Liver (tissue), 8 donors: ENCODE measurements at regions not wholly inside any gene's neighbourhood (a gene's known extent, or its start where the extent isn't known, plus 50 kb on each side); places are given as distances from the start of the nearest gene placed in this dataset.

ENCODE experiments used
- DNase-seq: peaks from one replicate; pipeline ENCODE4 v3.0.0-alpha.2; 2017; ENCODE audit warnings: low spot score
- H3K27ac ChIP-seq, 2 donors: one replicate each; pipeline ENCODE4 v1.7.0; 2013; ENCODE audit warnings: inconsistent platforms in 2 of 2, low read length in 2 of 2, control low read depth in 1 of 2, low read depth in 1 of 2, mild to moderate bottlenecking in 1 of 2
- H3K27me3 ChIP-seq, 4 donors: one replicate each; pipeline versions ENCODE4 v1.6.1 to v1.7.0; 2013; ENCODE audit warnings: low read length in 3 of 4, inconsistent platforms in 1 of 4, mild to moderate bottlenecking in 1 of 4, moderate library complexity in 1 of 4; ENCODE audit not compliant: control insufficient read depth in 4 of 4, insufficient read depth in 4 of 4
- H3K36me3 ChIP-seq, 4 donors: one replicate each; pipeline versions ENCODE4 v1.6.1 to v1.7.0; 2013; ENCODE audit warnings: low read length in 3 of 4, mild to moderate bottlenecking in 3 of 4, low read depth in 1 of 4, moderate library complexity in 1 of 4; ENCODE audit not compliant: control insufficient read depth in 4 of 4, insufficient read depth in 3 of 4
- H3K4me1 ChIP-seq, 4 donors: one replicate each; pipeline versions ENCODE4 v1.6.1 to v1.7.0; 2013; ENCODE audit warnings: low read length in 3 of 4, mild to moderate bottlenecking in 3 of 4, moderate library complexity in 1 of 4; ENCODE audit not compliant: control insufficient read depth in 4 of 4, insufficient read depth in 4 of 4
- H3K4me3 ChIP-seq, 3 donors: one replicate each; pipeline versions ENCODE4 v1.6.1 to v1.7.0; 2013; ENCODE audit warnings: low read length in 3 of 3, control low read depth in 1 of 3, low read depth in 1 of 3, mild to moderate bottlenecking in 1 of 3
- H3K9ac ChIP-seq, 2 donors: one replicate each; pipeline ENCODE4 v1.7.0; 2013; ENCODE audit warnings: low read length in 2 of 2, mild to moderate bottlenecking in 2 of 2, moderate library complexity in 2 of 2, control low read depth in 1 of 2, low read depth in 1 of 2
- H3K9me3 ChIP-seq, 4 donors: one replicate each; pipeline versions ENCODE4 v1.6.1 to v1.7.0; 2013; ENCODE audit warnings: low read length in 3 of 4; ENCODE audit not compliant: control insufficient read depth in 4 of 4
- EGR1 ChIP-seq, 2 donors: IDR thresholded peaks; 2 replicates each; pipeline ENCODE4 v1.6.1; 2016 to 2018; ENCODE audit warnings: antibody characterized with exemption in 2 of 2, low read depth in 2 of 2
- FOXA1 ChIP-seq: IDR thresholded peaks from 2 replicates; pipeline ENCODE4 v1.6.1; 2016; ENCODE audit warnings: antibody characterized with exemption
- FOXA2 ChIP-seq: IDR thresholded peaks from 2 replicates; pipeline ENCODE4 v1.6.1; 2016; ENCODE audit warnings: antibody characterized with exemption
- GABPA ChIP-seq, 2 donors: IDR thresholded peaks in 1 of 2; conservative IDR thresholded peaks in 1 of 2; 2 replicates each; pipeline ENCODE4 v1.6.1; 2016; ENCODE audit warnings: antibody characterized with exemption in 2 of 2, mild to moderate bottlenecking in 1 of 2, moderate library complexity in 1 of 2
- HNF4A ChIP-seq, 2 donors: conservative IDR thresholded peaks; 2 replicates each; pipeline ENCODE4 v1.6.1; 2016; ENCODE audit warnings: antibody characterized with exemption in 2 of 2, mild to moderate bottlenecking in 2 of 2
- JUND ChIP-seq, 2 donors: IDR thresholded peaks; 2 replicates each; pipeline ENCODE4 v1.6.1; 2016; ENCODE audit warnings: antibody characterized with exemption in 2 of 2
- NR2F2 ChIP-seq: IDR thresholded peaks from 2 replicates; pipeline ENCODE4 v1.6.1; 2016; ENCODE audit warnings: antibody characterized with exemption
- RAD21 ChIP-seq, 2 donors: IDR thresholded peaks; 2 replicates each; pipeline ENCODE4 v1.6.1; 2016; ENCODE audit warnings: antibody characterized with exemption in 2 of 2, mild to moderate bottlenecking in 2 of 2
- RXRA ChIP-seq, 2 donors: IDR thresholded peaks; 2 replicates each; pipeline ENCODE4 v1.6.1; 2017 to 2018; ENCODE audit warnings: antibody characterized with exemption in 2 of 2, mild to moderate bottlenecking in 1 of 2
- TAF1 ChIP-seq: conservative IDR thresholded peaks from 2 replicates; pipeline ENCODE4 v1.6.1; 2016; ENCODE audit warnings: antibody characterized with exemption, mild to moderate bottlenecking
- YY1 ChIP-seq: IDR thresholded peaks from 2 replicates; pipeline ENCODE4 v1.6.1; 2016; ENCODE audit warnings: antibody characterized with exemption, mild to moderate bottlenecking
- WGBS: extraction: QIAGEN DNeasy Blood & Tissue Kit; methylation state at CpG from one replicate; pipeline ENCODE4 v1.1.7; 2013; 5-methylcytosine and 5-hydroxymethylcytosine counted together
- TF ChIP-seq, protein P1 (sequence below): IDR thresholded peaks from 2 replicates; pipeline ENCODE4 v1.6.1; 2016; ENCODE audit warnings: antibody characterized with exemption
- TF ChIP-seq, protein P2 (sequence below): IDR thresholded peaks from 2 replicates; pipeline ENCODE4 v1.6.1; 2016; ENCODE audit warnings: antibody characterized with exemption
- TF ChIP-seq, protein P3 (sequence below): fragments of 150-350 bp; IDR thresholded peaks from 2 replicates; pipeline ENCODE4 v1.5.1; 2017; ENCODE audit warnings: improper control_type of control experiment, low read depth, low read length; ENCODE audit not compliant: missing input control
- TF ChIP-seq, protein P4 (sequence below): IDR thresholded peaks from 2 replicates; pipeline ENCODE4 v1.6.1; 2016; ENCODE audit warnings: antibody characterized with exemption
- TF ChIP-seq, protein P5 (sequence below): IDR thresholded peaks from 2 replicates; pipeline ENCODE4 v1.6.1; 2016; ENCODE audit warnings: antibody characterized with exemption, mild to moderate bottlenecking
- donor health status: healthy.
- donor health status: healthy.
- donor health status: healthy.
- donor health status: healthy.
- donor health status: healthy.

DNA sequence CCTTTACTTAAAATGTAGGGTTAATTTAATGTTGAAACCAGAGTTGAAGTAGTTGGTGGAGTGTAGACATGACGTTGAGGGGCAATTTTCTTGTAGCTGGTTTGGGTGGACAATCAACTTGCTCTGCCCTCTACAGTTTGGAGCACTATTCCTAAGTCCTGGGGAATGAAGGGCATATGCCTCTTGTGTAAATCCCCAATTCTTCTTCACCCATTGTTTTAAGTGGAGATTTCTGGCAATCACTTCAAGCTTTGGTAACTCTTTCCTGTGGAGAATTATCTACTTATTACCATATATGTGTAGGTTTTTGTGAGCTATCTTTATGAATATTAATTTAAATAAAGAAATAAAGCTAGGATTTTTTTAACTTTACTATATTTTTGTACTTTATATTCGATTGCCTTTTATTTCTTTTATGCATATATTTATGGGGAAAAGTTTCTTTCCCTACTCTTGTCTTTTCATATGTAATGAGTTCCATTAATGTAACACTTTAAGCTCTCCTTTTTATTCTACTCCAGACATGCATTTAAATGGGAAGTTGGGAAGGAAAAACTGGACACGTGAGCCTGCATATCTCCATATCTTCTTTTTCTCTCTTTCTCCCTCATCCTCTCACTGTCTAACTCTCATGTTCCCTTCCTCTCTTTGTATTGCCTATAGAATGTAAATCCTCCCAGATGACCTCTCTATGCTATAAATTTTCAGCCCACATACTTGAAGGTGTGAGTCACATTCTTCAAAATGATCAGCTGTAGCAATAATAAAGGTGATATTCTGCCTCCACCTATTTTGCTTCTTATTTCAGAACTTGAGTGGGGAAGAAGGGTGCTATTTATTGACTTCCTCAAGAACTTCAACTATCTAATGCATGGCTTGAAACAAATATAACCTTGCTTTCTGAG lies 276.7 kb downstream of the PTPRC start:
- Histone ChIP-seq H3K27ac (no peak overlapping the region), H3K36me3 (no peaks in the 10 kb centered on the region), H3K4me3 (no peak overlapping the region), H3K9ac (no peak overlapping the region), H3K9me3 (no peaks in the 10 kb centered on the region), H3K27me3 (peaks cover 0 to 2% (median 0%) of the 10 kb centered on the region in 4 donors), H3K4me1 (no peaks in the 10 kb centered on the region)
- WGBS = 82% methylated on average over 3 of the region's 3 CpGs
- no peak for DNase-seq
- TF ChIP-seq RXRA (IDR thresholded peaks at IDR 0.05) (no peak), TAF1 (no peak), FOXA1 (no peak), NR2F2 (no peak), FOXA2 (no peak), RAD21 (IDR thresholded peaks at IDR 0.05) (no peak)
- TF ChIP-seq, protein P1, sequence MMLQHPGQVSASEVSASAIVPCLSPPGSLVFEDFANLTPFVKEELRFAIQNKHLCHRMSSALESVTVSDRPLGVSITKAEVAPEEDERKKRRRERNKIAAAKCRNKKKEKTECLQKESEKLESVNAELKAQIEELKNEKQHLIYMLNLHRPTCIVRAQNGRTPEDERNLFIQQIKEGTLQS = no peak
- TF ChIP-seq, protein P2, sequence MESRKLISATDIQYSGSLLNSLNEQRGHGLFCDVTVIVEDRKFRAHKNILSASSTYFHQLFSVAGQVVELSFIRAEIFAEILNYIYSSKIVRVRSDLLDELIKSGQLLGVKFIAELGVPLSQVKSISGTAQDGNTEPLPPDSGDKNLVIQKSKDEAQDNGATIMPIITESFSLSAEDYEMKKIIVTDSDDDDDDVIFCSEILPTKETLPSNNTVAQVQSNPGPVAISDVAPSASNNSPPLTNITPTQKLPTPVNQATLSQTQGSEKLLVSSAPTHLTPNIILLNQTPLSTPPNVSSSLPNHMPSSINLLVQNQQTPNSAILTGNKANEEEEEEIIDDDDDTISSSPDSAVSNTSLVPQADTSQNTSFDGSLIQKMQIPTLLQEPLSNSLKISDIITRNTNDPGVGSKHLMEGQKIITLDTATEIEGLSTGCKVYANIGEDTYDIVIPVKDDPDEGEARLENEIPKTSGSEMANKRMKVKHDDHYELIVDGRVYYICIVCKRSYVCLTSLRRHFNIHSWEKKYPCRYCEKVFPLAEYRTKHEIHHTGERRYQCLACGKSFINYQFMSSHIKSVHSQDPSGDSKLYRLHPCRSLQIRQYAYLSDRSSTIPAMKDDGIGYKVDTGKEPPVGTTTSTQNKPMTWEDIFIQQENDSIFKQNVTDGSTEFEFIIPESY = no peak

DNA sequence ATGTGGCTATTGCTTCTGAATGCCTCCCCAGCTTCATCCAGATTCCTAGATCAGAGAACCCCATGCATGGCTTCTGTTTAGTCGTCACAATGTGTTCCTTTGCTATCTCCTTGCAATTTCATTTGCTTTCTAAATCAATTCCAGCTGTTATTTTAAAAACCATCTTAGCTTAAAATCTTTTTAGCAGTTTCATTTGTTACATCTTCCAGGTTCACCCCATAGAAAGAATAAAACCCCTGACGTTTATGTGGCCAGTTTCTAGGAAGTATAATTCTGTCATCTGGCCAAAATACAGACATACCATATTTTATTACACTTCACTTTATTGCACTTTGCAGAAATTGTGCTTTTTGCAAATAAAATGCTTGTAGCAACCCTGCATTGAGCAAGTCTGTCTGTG lies 278.4 kb downstream of the PTPRC start:
- TF ChIP-seq, protein P3, sequence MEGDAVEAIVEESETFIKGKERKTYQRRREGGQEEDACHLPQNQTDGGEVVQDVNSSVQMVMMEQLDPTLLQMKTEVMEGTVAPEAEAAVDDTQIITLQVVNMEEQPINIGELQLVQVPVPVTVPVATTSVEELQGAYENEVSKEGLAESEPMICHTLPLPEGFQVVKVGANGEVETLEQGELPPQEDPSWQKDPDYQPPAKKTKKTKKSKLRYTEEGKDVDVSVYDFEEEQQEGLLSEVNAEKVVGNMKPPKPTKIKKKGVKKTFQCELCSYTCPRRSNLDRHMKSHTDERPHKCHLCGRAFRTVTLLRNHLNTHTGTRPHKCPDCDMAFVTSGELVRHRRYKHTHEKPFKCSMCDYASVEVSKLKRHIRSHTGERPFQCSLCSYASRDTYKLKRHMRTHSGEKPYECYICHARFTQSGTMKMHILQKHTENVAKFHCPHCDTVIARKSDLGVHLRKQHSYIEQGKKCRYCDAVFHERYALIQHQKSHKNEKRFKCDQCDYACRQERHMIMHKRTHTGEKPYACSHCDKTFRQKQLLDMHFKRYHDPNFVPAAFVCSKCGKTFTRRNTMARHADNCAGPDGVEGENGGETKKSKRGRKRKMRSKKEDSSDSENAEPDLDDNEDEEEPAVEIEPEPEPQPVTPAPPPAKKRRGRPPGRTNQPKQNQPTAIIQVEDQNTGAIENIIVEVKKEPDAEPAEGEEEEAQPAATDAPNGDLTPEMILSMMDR = no peak
- no peak for TF ChIP-seq FOXA1
- TF ChIP-seq EGR1 (IDR thresholded peaks at IDR 0.05; ENCODE audit: low read depth in 2 of 2) = no peak
- TF ChIP-seq RXRA (IDR thresholded peaks at IDR 0.05) = no peak
- TF ChIP-seq, protein P2 = no peak
- TF ChIP-seq, protein P4, sequence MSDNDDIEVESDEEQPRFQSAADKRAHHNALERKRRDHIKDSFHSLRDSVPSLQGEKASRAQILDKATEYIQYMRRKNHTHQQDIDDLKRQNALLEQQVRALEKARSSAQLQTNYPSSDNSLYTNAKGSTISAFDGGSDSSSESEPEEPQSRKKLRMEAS = no peak
- TF ChIP-seq FOXA2 = no peak
- TF ChIP-seq JUND (IDR thresholded peaks at IDR 0.05) = no peak
- TF ChIP-seq YY1 = no peak
- no peak for TF ChIP-seq GABPA (IDR thresholded peaks at IDR 0.05 in 1 of 2, conservative IDR thresholded peaks at IDR 0.05 in 1 of 2)
- TF ChIP-seq, protein P5, sequence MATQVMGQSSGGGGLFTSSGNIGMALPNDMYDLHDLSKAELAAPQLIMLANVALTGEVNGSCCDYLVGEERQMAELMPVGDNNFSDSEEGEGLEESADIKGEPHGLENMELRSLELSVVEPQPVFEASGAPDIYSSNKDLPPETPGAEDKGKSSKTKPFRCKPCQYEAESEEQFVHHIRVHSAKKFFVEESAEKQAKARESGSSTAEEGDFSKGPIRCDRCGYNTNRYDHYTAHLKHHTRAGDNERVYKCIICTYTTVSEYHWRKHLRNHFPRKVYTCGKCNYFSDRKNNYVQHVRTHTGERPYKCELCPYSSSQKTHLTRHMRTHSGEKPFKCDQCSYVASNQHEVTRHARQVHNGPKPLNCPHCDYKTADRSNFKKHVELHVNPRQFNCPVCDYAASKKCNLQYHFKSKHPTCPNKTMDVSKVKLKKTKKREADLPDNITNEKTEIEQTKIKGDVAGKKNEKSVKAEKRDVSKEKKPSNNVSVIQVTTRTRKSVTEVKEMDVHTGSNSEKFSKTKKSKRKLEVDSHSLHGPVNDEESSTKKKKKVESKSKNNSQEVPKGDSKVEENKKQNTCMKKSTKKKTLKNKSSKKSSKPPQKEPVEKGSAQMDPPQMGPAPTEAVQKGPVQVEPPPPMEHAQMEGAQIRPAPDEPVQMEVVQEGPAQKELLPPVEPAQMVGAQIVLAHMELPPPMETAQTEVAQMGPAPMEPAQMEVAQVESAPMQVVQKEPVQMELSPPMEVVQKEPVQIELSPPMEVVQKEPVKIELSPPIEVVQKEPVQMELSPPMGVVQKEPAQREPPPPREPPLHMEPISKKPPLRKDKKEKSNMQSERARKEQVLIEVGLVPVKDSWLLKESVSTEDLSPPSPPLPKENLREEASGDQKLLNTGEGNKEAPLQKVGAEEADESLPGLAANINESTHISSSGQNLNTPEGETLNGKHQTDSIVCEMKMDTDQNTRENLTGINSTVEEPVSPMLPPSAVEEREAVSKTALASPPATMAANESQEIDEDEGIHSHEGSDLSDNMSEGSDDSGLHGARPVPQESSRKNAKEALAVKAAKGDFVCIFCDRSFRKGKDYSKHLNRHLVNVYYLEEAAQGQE = no peak
- TF ChIP-seq, protein P1 = no peak
- no peak for TF ChIP-seq RAD21 (IDR thresholded peaks at IDR 0.05)
- TF ChIP-seq HNF4A (conservative IDR thresholded peaks at IDR 0.05) = no peak
- TF ChIP-seq NR2F2 = no peak
- WGBS = 53% methylated on average over 2 of the region's 2 CpGs
- Histone ChIP-seq H3K9ac (no peak overlapping the region), H3K36me3 (no peaks in the 10 kb centered on the region), H3K4me1 (no peaks in the 10 kb centered on the region), H3K9me3 (no peaks in the 10 kb centered on the region), H3K4me3 (no peak overlapping the region), H3K27ac (no peak overlapping the region), H3K27me3 (no peaks in the 10 kb centered on the region)
- no peak for DNase-seq
